ENCODE measurements at regions not wholly inside any gene's neighbourhood (a gene's known extent, or its start where the extent isn't known, plus 50 kb on each side); places are given as distances from the start of the nearest gene placed in this dataset.

- Histone ChIP-seq H3K4me1 (peaks cover 0 to 9% (median 5%) of the 10 kb centered on the region in 4 donors), H3K27me3 (no peaks in the 10 kb centered on the region), H3K4me3 (no peak overlapping the region), H3K27ac (no peak overlapping the region), H3K9me3 (no peaks in the 10 kb centered on the region), H3K36me3 (no peaks in the 10 kb centered on the region)
- ATAC-seq (ENCODE audit: low FRiP score in 2 of 2) (no peak), DNase-seq (no peak)
- WGBS, 2 donors: 93 to 95% methylated on average over 2 of the region's 2 CpGs
- TF ChIP-seq POLR2A (IDR thresholded peaks at IDR 0.05): no peak
- no peak for TF ChIP-seq EP300 (IDR thresholded peaks at IDR 0.05)
- TF ChIP-seq CTCF (IDR thresholded peaks at IDR 0.05): no peak
- TF ChIP-seq POLR2AphosphoS5 (IDR thresholded peaks at IDR 0.05): no peak
Observed at GRCh38 chr10:78220781-78221180, 187.1 kb downstream of the RPS24 start.

- Histone ChIP-seq H3K4me3 (no peak overlapping the region), H3K27me3 (no peaks in the 10 kb centered on the region), H3K36me3 (no peaks in the 10 kb centered on the region), H3K27ac (no peak overlapping the region), H3K9me3 (no peaks in the 10 kb centered on the region), H3K4me1 (peaks cover 0 to 4% (median 3%) of the 10 kb centered on the region in 4 donors)
- DNase-seq (peak in 1 of 2 donors; percentile 11), ATAC-seq (ENCODE audit: low FRiP score in 2 of 2) (no peak)
- WGBS, 2 donors: 90 to 93% methylated on average over 5 to 11 of the region's 11 CpGs
- no peak for TF ChIP-seq POLR2A (IDR thresholded peaks at IDR 0.05)
- no peak for TF ChIP-seq EP300 (IDR thresholded peaks at IDR 0.05)
- TF ChIP-seq POLR2AphosphoS5 (IDR thresholded peaks at IDR 0.05): no peak
- TF ChIP-seq CTCF (IDR thresholded peaks at IDR 0.05): no peak
Observed at GRCh38 chr10:78222096-78222790, 188.6 kb downstream of the RPS24 start.

- H3K4me1 ChIP-seq: no peaks in the 10 kb centered on the region
- no peaks in the 10 kb centered on the region for H3K36me3 ChIP-seq
- DNase-seq (no peak), ATAC-seq (ENCODE audit: low FRiP score in 2 of 2) (no peak)
- WGBS, 2 donors: 75% methylated on average over 7 of the region's 7 CpGs; no CpG with 5 or more reads in 1 of the 2 donors
- H3K4me3 ChIP-seq: no peak overlapping the region
- H3K27ac ChIP-seq: no peak overlapping the region
- H3K9me3 ChIP-seq: no peaks in the 10 kb centered on the region
- H3K27me3 ChIP-seq: no peaks in the 10 kb centered on the region
- TF ChIP-seq POLR2AphosphoS5 (IDR thresholded peaks at IDR 0.05) (no peak), CTCF (IDR thresholded peaks at IDR 0.05) (no peak), POLR2A (IDR thresholded peaks at IDR 0.05) (no peak), EP300 (IDR thresholded peaks at IDR 0.05) (no peak)
Observed at GRCh38 chr10:78223088-78223487, 189.4 kb downstream of the RPS24 start.

GRCh38 chr10:78224602-78225001 lies 190.9 kb downstream of the RPS24 start:
- DNase-seq: no peak
- Histone ChIP-seq H3K4me1 (no peaks in the 10 kb centered on the region), H3K4me3 (no peak overlapping the region), H3K27ac (no peak overlapping the region), H3K27me3 (no peaks in the 10 kb centered on the region), H3K36me3 (no peaks in the 10 kb centered on the region), H3K9me3 (no peaks in the 10 kb centered on the region)
- 89 to 96% methylated on average over 6 of the region's 6 CpGs for WGBS, 2 donors
- TF ChIP-seq EP300 (IDR thresholded peaks at IDR 0.05): no peak
- ATAC-seq (ENCODE audit: low FRiP score in 2 of 2): no peak

- ATAC-seq (ENCODE audit: low FRiP score in 2 of 2) (no peak), DNase-seq (peak in 1 of 2 donors; percentile 13)
- WGBS, 2 donors: 96 to 98% methylated on average over 9 to 10 of the region's 10 CpGs
- H3K9me3 ChIP-seq: no peaks in the 10 kb centered on the region
- H3K36me3 ChIP-seq: no peaks in the 10 kb centered on the region
- no peak overlapping the region for H3K27ac ChIP-seq
- no peaks in the 10 kb centered on the region for H3K27me3 ChIP-seq
- H3K4me1 ChIP-seq: no peaks in the 10 kb centered on the region
- no peak for TF ChIP-seq EP300 (IDR thresholded peaks at IDR 0.05)
- no peak for TF ChIP-seq POLR2A (IDR thresholded peaks at IDR 0.05)
- TF ChIP-seq CTCF (IDR thresholded peaks at IDR 0.05): no peak
- H3K4me3 ChIP-seq: no peak overlapping the region
Observed at GRCh38 chr10:78225594-78225993, 191.9 kb downstream of the RPS24 start.
